ENCODE measurements at regions not wholly inside any gene's neighbourhood (a gene's known extent, or its start where the extent isn't known, plus 50 kb on each side); places are given as distances from the start of the nearest gene placed in this dataset.
"Not testable (repeated sequence)": the region's sequence is repeated elsewhere in the genome, so short reads cannot be mapped to it uniquely, and the experiment has no call there.

DNA sequence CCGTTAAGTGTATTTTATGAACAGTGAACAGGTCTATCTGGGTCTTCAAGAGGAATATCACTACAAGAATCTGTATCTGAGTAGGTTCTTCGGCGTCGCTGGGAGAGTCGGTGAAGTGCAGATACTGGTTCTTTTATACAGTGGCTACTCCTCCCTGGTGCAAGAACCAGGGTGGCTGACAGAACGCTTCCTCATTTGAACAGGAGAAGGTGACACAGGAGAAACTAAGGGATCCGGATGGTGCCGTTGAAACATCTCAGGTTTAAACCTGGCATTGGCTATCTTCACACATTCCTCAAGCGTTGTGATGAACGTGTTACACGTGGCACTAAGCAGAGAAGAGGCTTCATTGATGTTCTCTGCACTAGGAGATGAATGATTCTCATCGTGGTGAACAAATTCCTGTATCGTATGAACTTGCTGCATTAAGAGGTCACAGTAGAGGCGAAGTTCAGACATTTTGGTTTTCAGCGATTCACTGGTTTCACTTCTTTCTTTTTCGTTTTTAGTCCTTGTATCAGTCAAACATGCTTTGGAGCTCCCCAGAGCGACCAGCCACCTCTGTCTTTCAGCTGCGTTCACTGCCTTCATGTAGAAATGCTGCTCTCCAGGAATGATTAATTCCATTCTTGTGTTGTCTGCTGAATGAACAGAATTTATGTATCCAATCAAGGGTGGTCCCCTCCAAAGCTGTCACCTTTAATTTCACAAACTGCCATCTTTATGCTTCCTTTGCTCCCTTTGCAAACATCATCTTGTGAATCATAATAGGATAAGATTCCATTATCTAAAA is 54.6 kb upstream of the CEACAM21 start:
- WGBS (ENCODE audit: insufficient coverage, low lambda C conversion rate) = 20% methylated on average over 1 of the region's 18 CpGs
- H3K27me3 ChIP-seq (ENCODE audit: control insufficient read depth, insufficient read depth, low read length) = peaks cover 52% of the 10 kb centered on the region
- H3K36me3 ChIP-seq (ENCODE audit: control insufficient read depth, insufficient read depth, low read length); H3K27ac ChIP-seq (ENCODE audit: low read length); H3K9me3 ChIP-seq (ENCODE audit: control insufficient read depth, low read depth, low read length); H3K4me1 ChIP-seq (ENCODE audit: control insufficient read depth, insufficient read depth, low read length); DNase-seq; H3K4me3 ChIP-seq (ENCODE audit: low read length): not testable (repeated sequence)

DNA sequence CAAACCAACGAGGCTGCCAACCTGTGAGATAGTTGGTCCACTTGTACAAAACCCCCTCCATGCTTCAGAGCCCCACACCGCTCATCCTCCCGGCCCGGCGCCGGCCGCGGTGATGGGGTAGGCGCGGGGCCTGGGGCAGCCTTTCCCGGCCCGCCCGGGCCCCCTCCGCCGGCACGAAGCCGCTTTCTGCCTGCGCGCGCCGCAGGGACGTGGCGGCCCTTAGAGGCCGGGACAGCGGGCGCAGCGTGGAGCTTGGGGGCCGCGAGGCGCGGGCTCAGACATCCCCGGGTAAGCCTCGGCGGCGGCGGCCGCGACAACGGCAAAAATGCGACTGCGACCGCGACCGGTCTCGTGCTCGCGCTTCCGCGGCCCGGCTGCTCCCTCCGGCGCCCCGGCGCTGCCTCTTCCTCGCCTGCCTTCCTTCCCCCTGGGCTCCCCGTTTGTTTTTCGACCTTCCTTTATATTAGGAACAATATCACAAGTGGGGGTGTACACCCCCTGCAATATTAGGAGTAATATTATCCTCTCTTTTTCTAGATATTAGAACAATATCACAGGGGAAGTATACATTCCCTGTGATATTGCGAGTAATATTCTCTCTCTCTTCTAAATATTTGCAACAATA is 53.9 kb upstream of the CEACAM21 start:
- no peaks in the 10 kb centered on the region for H3K4me1 ChIP-seq (ENCODE audit: control insufficient read depth, insufficient read depth, low read length)
- no peak overlapping the region for H3K27ac ChIP-seq (ENCODE audit: low read length)
- WGBS (ENCODE audit: insufficient coverage, low lambda C conversion rate) = 83% methylated on average over 1 of the region's 58 CpGs
- H3K9me3 ChIP-seq (ENCODE audit: control insufficient read depth, low read depth, low read length) = no peaks in the 10 kb centered on the region
- peak in 1 of 2 donors; percentile 18 for DNase-seq
- no peaks in the 10 kb centered on the region for H3K36me3 ChIP-seq (ENCODE audit: control insufficient read depth, insufficient read depth, low read length)
- no peak overlapping the region for H3K4me3 ChIP-seq (ENCODE audit: low read length)
- H3K27me3 ChIP-seq (ENCODE audit: control insufficient read depth, insufficient read depth, low read length) = peaks cover 47% of the 10 kb centered on the region

DNA sequence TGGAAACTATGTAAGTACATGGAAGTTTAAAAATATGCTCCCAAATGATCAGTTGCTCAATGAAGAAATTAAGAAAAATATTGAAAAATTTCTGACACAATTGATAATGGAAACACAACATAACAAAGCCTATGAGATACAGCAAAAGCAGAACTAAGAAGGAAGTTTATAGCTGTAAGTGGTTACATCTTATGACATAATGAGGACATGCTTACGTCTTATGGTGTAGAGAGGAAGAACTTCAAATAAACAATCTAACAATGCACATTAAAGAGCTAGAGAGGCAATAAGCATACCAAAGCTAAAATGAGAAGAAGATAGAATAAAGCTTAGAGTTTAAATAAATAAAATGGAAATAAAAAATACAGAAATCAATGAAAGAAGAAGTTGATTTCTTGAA is 50.0 kb upstream of the CEACAM21 start:
- Histone ChIP-seq H3K27me3 (ENCODE audit: control insufficient read depth, insufficient read depth, low read length) (peaks cover 58% of the 10 kb centered on the region), H3K36me3 (ENCODE audit: control insufficient read depth, insufficient read depth, low read length) (no peaks in the 10 kb centered on the region), H3K4me1 (ENCODE audit: control insufficient read depth, insufficient read depth, low read length) (no peaks in the 10 kb centered on the region), H3K27ac (ENCODE audit: low read length) (no peak overlapping the region), H3K9me3 (ENCODE audit: control insufficient read depth, low read depth, low read length) (no peaks in the 10 kb centered on the region), H3K4me3 (ENCODE audit: low read length) (no peak overlapping the region)
- 40% methylated on average over 1 of the region's 1 CpG for WGBS (ENCODE audit: insufficient coverage, low lambda C conversion rate)
- no peak for DNase-seq
